ENCODE measurements at regions not wholly inside any gene's neighbourhood (a gene's known extent, or its start where the extent isn't known, plus 50 kb on each side); places are given as distances from the start of the nearest gene placed in this dataset.

DNA sequence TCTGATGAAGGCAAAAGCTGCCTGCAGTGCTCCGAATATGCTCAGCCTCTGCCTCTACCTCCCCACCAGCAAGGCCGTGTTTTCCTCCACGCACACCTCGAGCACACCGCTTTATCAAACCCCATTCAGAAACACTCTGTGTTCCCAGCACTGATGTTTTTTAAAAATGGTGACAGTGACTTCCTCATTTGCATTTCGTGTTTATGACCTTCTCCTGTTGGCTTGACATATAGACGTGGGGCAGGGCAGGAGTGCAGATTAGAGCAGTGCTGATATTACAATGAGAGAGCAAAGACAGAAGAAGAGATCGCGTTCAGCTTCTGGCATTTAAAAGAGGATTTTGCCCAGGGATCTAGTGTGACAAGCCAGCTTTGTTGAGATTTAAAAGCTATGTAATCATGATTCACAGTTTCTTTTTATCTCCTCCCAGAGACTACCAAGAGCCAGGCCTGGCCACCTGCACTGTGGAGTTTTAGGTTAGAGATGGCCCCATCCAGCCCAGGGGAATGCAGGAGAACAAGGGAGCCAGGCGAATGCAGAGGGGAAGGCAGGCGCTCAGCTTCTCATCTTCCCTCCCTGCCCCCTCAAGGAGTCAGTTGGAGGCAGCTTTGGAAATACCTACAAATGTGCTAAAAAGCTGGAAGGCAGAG is 61.5 kb upstream of the NEDD4L start:
- H3K4me3 ChIP-seq: no peak overlapping the region
- TF ChIP-seq, protein P1, sequence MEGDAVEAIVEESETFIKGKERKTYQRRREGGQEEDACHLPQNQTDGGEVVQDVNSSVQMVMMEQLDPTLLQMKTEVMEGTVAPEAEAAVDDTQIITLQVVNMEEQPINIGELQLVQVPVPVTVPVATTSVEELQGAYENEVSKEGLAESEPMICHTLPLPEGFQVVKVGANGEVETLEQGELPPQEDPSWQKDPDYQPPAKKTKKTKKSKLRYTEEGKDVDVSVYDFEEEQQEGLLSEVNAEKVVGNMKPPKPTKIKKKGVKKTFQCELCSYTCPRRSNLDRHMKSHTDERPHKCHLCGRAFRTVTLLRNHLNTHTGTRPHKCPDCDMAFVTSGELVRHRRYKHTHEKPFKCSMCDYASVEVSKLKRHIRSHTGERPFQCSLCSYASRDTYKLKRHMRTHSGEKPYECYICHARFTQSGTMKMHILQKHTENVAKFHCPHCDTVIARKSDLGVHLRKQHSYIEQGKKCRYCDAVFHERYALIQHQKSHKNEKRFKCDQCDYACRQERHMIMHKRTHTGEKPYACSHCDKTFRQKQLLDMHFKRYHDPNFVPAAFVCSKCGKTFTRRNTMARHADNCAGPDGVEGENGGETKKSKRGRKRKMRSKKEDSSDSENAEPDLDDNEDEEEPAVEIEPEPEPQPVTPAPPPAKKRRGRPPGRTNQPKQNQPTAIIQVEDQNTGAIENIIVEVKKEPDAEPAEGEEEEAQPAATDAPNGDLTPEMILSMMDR (IDR thresholded peaks at IDR 0.05; ENCODE audit: low read depth, low read length): no peak
- no peaks in the 10 kb centered on the region for H3K27me3 ChIP-seq
- peaks cover 8% of the 10 kb centered on the region for H3K4me1 ChIP-seq (ENCODE audit: low read depth)
- H3K9me3 ChIP-seq (ENCODE audit: low read depth): no peaks in the 10 kb centered on the region
- H3K27ac ChIP-seq: no peak overlapping the region
- H3K36me3 ChIP-seq: no peaks in the 10 kb centered on the region
- no peak for DNase-seq (ENCODE audit: low read depth in 1 of 2, low spot score in 1 of 2)

DNA sequence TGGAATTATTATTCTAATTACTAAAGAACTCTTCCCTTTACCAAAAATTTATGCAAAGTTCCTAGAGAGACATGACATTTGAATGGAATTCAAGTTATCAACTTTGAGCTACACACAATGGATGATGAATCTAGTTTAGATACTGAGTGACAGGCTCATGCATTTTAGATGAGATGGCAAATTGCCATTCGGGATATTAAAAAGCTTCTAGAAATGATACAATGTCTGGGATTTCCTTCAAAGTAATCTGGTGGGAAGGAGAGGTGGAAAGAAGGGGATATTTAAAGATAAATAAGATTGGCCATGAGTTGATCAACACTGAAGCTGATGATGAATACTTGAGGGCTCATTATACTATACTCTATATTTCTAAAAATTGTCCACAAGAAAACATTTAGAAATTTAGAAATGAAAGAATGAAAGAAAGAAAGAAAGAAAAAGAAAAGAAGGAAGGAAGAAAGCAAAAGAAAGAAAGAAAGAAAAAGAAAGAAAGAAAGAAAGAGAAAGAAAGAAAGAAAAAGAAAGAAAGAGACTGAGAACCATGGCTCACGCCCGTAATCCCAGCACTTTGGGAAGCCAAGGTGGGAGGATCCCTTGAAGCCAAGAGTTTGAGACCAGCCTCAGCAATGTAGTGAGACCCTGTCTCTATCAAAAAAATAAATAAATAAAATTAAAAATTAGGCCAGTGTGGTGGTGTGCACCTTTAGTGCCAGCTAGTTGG is 62.6 kb upstream of the NEDD4L start:
- H3K36me3 ChIP-seq: no peaks in the 10 kb centered on the region
- no peak overlapping the region for H3K27ac ChIP-seq
- TF ChIP-seq, protein P1 (IDR thresholded peaks at IDR 0.05; ENCODE audit: low read depth, low read length): no peak
- peaks cover 8% of the 10 kb centered on the region for H3K4me1 ChIP-seq (ENCODE audit: low read depth)
- H3K27me3 ChIP-seq: no peaks in the 10 kb centered on the region
- DNase-seq (ENCODE audit: low read depth in 1 of 2, low spot score in 1 of 2): no peak
- H3K4me3 ChIP-seq: no peak overlapping the region
- no peaks in the 10 kb centered on the region for H3K9me3 ChIP-seq (ENCODE audit: low read depth)

DNA sequence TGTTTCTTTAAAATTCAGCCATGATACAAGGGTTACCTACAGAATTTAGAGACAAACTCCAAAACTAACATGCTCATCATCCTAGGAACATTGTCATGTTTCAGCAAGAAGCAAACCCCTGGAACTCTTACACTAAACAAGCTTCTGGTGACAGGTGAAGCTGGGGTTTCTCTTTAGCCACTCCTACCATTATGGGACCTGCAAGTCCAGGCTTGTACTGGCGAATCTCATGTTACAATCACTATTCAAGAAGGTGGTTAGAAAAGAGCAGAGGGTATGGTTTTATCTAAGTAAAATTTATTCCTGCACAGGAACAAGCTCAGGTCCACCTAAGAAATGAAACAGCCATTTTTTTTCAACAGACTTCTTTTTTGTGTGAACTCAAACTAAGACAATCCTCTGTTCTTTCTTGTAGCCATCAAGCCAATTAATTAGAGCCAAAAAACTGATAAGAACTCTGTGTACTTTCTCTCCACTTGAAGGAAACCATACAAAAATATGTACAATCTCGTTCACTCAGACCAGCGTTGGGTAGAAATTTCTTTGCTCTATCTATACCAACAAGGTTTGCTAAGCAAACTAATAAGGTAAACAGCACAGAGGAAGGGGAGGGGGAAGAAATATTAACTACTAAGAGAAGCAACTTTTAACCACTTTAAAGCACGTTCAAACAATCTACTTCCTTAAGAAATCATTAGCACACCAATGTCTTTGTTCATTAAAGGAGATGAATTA is 63.3 kb upstream of the NEDD4L start:
- TF ChIP-seq, protein P1 (IDR thresholded peaks at IDR 0.05; ENCODE audit: low read depth, low read length): no peak
- Histone ChIP-seq H3K27ac (no peak overlapping the region), H3K36me3 (no peaks in the 10 kb centered on the region), H3K27me3 (no peaks in the 10 kb centered on the region), H3K9me3 (ENCODE audit: low read depth) (no peaks in the 10 kb centered on the region), H3K4me1 (ENCODE audit: low read depth) (peaks cover 8% of the 10 kb centered on the region), H3K4me3 (no peak overlapping the region)
- DNase-seq (ENCODE audit: low read depth in 1 of 2, low spot score in 1 of 2): no peak

DNA sequence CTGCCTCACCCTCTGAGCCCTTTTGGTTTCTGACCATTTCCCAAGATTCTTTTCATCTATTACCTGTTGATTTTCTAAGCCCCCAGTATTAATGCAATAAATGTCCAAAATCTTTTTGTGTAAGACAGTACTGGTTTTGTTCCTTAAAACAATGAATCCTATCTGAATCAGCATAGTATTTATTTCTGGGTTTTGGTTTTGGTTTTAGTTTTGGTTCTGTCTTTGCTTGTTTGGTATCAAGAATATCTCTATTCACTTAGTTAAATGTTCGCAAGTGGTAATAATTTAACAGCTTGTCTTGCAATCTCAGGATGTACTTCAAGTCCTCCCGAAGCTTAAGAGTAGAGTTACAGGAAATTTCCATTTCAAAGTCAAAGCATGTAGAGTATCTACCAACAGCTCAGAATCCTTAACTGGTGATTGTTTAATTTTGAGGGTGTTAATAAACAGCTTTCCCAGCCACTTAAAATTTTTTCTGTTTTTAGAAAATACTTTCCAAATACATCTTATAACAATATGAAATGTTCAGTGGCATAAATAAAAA is 67.7 kb upstream of the NEDD4L start:
- TF ChIP-seq, protein P1 (IDR thresholded peaks at IDR 0.05; ENCODE audit: low read depth, low read length): no peak
- peaks cover 4% of the 10 kb centered on the region for H3K27me3 ChIP-seq

DNA sequence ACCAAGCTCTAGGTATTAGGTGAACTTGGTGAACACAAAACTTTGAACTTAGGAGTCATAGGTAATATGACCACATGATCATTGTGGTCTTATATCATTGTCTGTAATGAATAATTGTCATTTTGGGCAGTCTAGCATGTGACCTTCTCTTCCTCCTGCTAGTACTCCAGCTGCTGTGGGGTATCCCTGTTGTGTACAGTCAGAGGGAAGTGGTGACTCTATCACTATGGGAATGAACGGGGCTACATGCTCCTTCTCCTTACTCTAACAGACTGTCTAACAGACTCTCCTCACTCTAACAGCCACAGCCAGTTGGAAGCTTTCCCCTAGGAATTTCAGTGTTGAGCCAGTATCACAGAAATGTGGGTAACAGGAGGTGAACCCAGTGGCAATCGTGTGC is 68.2 kb upstream of the NEDD4L start:
- Histone ChIP-seq H3K4me1 (ENCODE audit: low read depth) (peaks cover 3% of the 10 kb centered on the region), H3K4me3 (no peak overlapping the region), H3K27ac (no peak overlapping the region), H3K27me3 (peaks cover 4% of the 10 kb centered on the region), H3K9me3 (ENCODE audit: low read depth) (no peaks in the 10 kb centered on the region), H3K36me3 (no peaks in the 10 kb centered on the region)
- no peak for DNase-seq (ENCODE audit: low read depth in 1 of 2, low spot score in 1 of 2)
- TF ChIP-seq, protein P1 (IDR thresholded peaks at IDR 0.05; ENCODE audit: low read depth, low read length): no peak

More for the DNA sequence above, 67.7 kb upstream of the NEDD4L start:
- H3K9me3 ChIP-seq (ENCODE audit: low read depth): no peaks in the 10 kb centered on the region
- no peak for DNase-seq (ENCODE audit: low read depth in 1 of 2, low spot score in 1 of 2)
- H3K4me1 ChIP-seq (ENCODE audit: low read depth): peaks cover 8% of the 10 kb centered on the region
- no peaks in the 10 kb centered on the region for H3K36me3 ChIP-seq
- no peak overlapping the region for H3K4me3 ChIP-seq
- H3K27ac ChIP-seq: no peak overlapping the region
